Heart right ventricle (tissue), 16 donors: ENCODE measurements at regions not wholly inside any gene's neighbourhood (a gene's known extent, or its start where the extent isn't known, plus 50 kb on each side); places are given as distances from the start of the nearest gene placed in this dataset.

Experiments used
- ATAC-seq, 8 donors: fragments of 200-7000 bp; cut with Tn5 transposase; one replicate each; pipeline ENCODE4 v1.9.1; 2020; ENCODE audit warnings: mild to moderate bottlenecking in 8 of 8, moderate library complexity in 8 of 8, moderate number of reproducible peaks in 1 of 8
- DNase-seq, 2 donors: peaks; one replicate each; pipeline ENCODE4 v3.0.0-alpha.2; 2020
- H3K27ac ChIP-seq, 10 donors: fragments of 200-600 bp; sonication (generic) in 2 of 10; one replicate each; pipeline versions ENCODE4 v1.5.0 to v1.8.0; 2020 to 2022; ENCODE audit warnings: mild to moderate bottlenecking in 3 of 10
- H3K27me3 ChIP-seq, 7 donors: fragments of 200-600 bp; one replicate each; pipeline ENCODE4 v1.8.0; 2021 to 2022; ENCODE audit warnings: mild to moderate bottlenecking in 2 of 7
- H3K36me3 ChIP-seq, 9 donors: fragments of 200-600 bp; sonication (generic) in 1 of 9; one replicate each; pipeline versions ENCODE4 v1.5.0 to v1.8.0; 2020 to 2022; ENCODE audit warnings: mild to moderate bottlenecking in 2 of 9
- H3K4me1 ChIP-seq, 9 donors: fragments of 200-600 bp; sonication (generic) in 1 of 9; one replicate each; pipeline versions ENCODE4 v1.5.0 to v1.8.0; 2020 to 2022; ENCODE audit warnings: mild to moderate bottlenecking in 4 of 9
- H3K4me3 ChIP-seq, 10 donors: fragments of 200-600 bp; sonication (generic) in 2 of 10; one replicate each; pipeline versions ENCODE4 v1.5.0 to v1.8.0; 2020 to 2022; ENCODE audit warnings: mild to moderate bottlenecking in 7 of 10, moderate library complexity in 2 of 10
- H3K9me3 ChIP-seq, 11 donors: fragments of 200-600 bp in 10 of 11; sonication (generic) in 2 of 11; one replicate each; pipeline versions ENCODE4 v1.5.0 to v1.8.0; 2013 to 2022; ENCODE audit warnings: mild to moderate bottlenecking in 2 of 11, control low read depth in 1 of 11, moderate library complexity in 1 of 11
- CTCF ChIP-seq, 9 donors: fragments of 200-600 bp; sonication (generic) in 2 of 9; IDR thresholded peaks; one replicate each; pipeline versions ENCODE4 v1.5.0 to v1.8.0; 2021 to 2022; ENCODE audit warnings: antibody characterized with exemption in 9 of 9, mild to moderate bottlenecking in 5 of 9, moderate library complexity in 1 of 9
- WGBS, 2 donors: extraction: QIAGEN DNeasy Blood & Tissue Kit; methylation state at CpG; one replicate each; pipeline ENCODE4 v1.1.7; 2013; ENCODE audit warnings: inconsistent platforms in 1 of 2; 5-methylcytosine and 5-hydroxymethylcytosine counted together
- intact Hi-C, 10 donors: fragments of 100-400 bp; cut with DNase I; formaldehyde crosslinking; loops; one replicate each; pipeline versions ENCODE4 v1.11.1 to v1.14.2; 2022
- donor health status: Arrhythmogenic right ventricular cardiomyopathy.
- donor health status: ischemic (EF 13 %, LVEDD 7.1; RV severe dilation, severe dysfunction).
- donor health status: healthy with polysubstance abuse.
- donor health status: DM: no; HTN: yes; CAD: no.
- donor health status: DM: no; HTN: no; CAD: no.
- donor health status: ischemic (EF 25% LVEDD 6.9; RV normal size, moderate dysfunction).
- donor health status: ischemic (EF 25% LVEDD 5.7; RV mildly dilated, moderate dysfunction).
- donor health status: healthy.
- donor health status: DM: yes; HTN: yes; CAD: no.
- donor health status: Ischemic cardiomyopathy.
- donor health status: ischemic (EF 35%, LVEDD 5.7; RV mildly dilated, moderate dysfunction).
- donor health status: nonischemic (EF 11% LVEDD 7.7; RV severe dilation, severe dysfunction).
- donor health status: DM: yes; HTN: yes; CAD: no.
- donor health status: PGD.
- donor health status: ischemic (EF 29% LVEDD 5.4; RV normal size, mild dysfunction).
- donor health status: nonischemic (EF 23%, LVEDD 6.1; RV moderate dilation, normal function).

GRCh38 chr4:130266814-130267213 is 1170.9 kb downstream of the C4orf33 start:
- Histone ChIP-seq H3K27ac (no peak overlapping the region), H3K4me1 (no peaks in the 10 kb centered on the region), H3K27me3 (no peaks in the 10 kb centered on the region), H3K9me3 (peaks cover 0 to 13% (median 0%) of the 10 kb centered on the region in 11 donors), H3K4me3 (no peak overlapping the region), H3K36me3 (no peaks in the 10 kb centered on the region)
- WGBS, 2 donors, result 51 to 69% methylated on average over 2 of the region's 2 CpGs
- intact Hi-C loops, result no loop called here
- ATAC-seq (no peak), DNase-seq (no peak)
- no peak for TF ChIP-seq CTCF (IDR thresholded peaks at IDR 0.05)

- DNase-seq (no peak), ATAC-seq (no peak)
- TF ChIP-seq CTCF (IDR thresholded peaks at IDR 0.05), result no peak
- H3K36me3 ChIP-seq, result no peaks in the 10 kb centered on the region
- intact Hi-C loops, result no loop called here
- no peak overlapping the region for H3K4me3 ChIP-seq
- 5 to 14% methylated on average over 1 of the region's 1 CpG for WGBS, 2 donors
- no peaks in the 10 kb centered on the region for H3K4me1 ChIP-seq
- no peak overlapping the region for H3K27ac ChIP-seq
- H3K9me3 ChIP-seq, result no peaks in the 10 kb centered on the region
- no peaks in the 10 kb centered on the region for H3K27me3 ChIP-seq
These were observed 1192.6 kb downstream of the C4orf33 start for GRCh38 chr4:130288576-130288975.

DNA sequence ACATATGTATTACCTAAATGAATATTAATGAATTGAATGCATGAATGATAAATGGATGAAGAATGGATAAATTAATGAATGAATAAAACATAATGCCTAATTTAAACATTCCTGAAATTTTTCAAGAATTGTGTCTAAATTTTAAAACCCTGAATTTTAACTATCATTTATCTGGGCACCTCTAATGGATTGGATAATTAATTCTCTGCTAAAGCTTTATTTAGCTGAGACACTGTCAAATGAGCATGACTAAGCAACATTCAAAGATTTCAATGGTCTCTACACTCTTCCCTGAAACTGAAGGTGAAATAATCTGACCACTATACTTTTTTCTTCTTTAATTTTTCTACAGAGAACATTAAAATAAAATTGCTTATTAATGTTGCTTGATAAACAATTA is 1197.7 kb downstream of the C4orf33 start:
- no peak for TF ChIP-seq CTCF (IDR thresholded peaks at IDR 0.05)
- H3K36me3 ChIP-seq, result no peaks in the 10 kb centered on the region
- peaks cover 0 to 3% (median 0%) of the 10 kb centered on the region in 11 donors for H3K9me3 ChIP-seq
- ATAC-seq (no peak), DNase-seq (no peak)
- intact Hi-C loops, result no loop called here
- H3K4me1 ChIP-seq, result no peaks in the 10 kb centered on the region
- no peak overlapping the region for H3K4me3 ChIP-seq
- H3K27me3 ChIP-seq, result no peaks in the 10 kb centered on the region
- no peak overlapping the region for H3K27ac ChIP-seq

DNA sequence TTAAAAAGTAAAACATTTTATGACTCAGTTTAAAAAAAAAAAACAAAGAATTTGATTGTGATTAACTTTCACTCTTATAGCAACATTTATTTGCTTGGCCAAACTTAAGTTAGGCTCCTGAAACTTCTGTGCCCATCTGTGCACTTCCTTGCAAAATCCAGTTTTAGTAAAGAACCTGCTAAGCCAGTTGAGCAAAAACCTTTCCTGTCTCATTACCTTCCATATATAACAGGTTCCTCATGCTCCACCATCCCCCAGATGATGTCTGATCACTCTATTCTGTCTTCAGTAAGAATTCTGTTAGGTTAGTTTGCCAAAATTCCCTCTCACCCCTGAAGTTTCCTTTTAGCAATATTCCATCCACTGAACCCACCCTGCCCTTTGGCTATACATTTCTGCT is 1200.5 kb downstream of the C4orf33 start:
- intact Hi-C loops, result no loop called here
- ATAC-seq, result no peak

More for the DNA sequence above, 1200.5 kb downstream of the C4orf33 start:
- no peak for DNase-seq
- no peak overlapping the region for H3K4me3 ChIP-seq
- H3K4me1 ChIP-seq, result no peaks in the 10 kb centered on the region
- H3K9me3 ChIP-seq, result peaks cover 0 to 3% (median 0%) of the 10 kb centered on the region in 11 donors
- H3K36me3 ChIP-seq, result no peaks in the 10 kb centered on the region
- H3K27ac ChIP-seq, result no peak overlapping the region
- no peak for TF ChIP-seq CTCF (IDR thresholded peaks at IDR 0.05)
- no peaks in the 10 kb centered on the region for H3K27me3 ChIP-seq
